Spinal cord (tissue), 9 donors: ENCODE measurements at regions not wholly inside any gene's neighbourhood (a gene's known extent, or its start where the extent isn't known, plus 50 kb on each side); places are given as distances from the start of the nearest gene placed in this dataset.
A peak's percentile ranks its signal among the peaks of the same experiment; 100 is the strongest.

Source experiments
- DNase-seq, 6 donors: peaks; one replicate each; pipeline versions ENCODE4 v3.0.0 to v3.0.0-alpha.2; 2013 to 2015; ENCODE audit warnings: low spot score in 6 of 6, low read depth in 4 of 6
- H3K27ac ChIP-seq: one replicate; pipeline ENCODE4 v1.5.1; 2013; ENCODE audit warnings: low read depth, low read length, control low read depth
- H3K27me3 ChIP-seq: one replicate; pipeline ENCODE4 v1.6.1; 2013; ENCODE audit warnings: low read length; ENCODE audit not compliant: control insufficient read depth, insufficient read depth
- H3K36me3 ChIP-seq: one replicate; pipeline ENCODE4 v1.6.1; 2013; ENCODE audit warnings: low read length; ENCODE audit not compliant: control insufficient read depth, insufficient read depth
- H3K4me1 ChIP-seq: one replicate; pipeline ENCODE4 v1.6.1; 2013; ENCODE audit warnings: low read length; ENCODE audit not compliant: control insufficient read depth, insufficient read depth
- H3K4me3 ChIP-seq: one replicate; pipeline ENCODE4 v1.5.1; 2013; ENCODE audit warnings: low read depth, low read length, control low read depth
- H3K9me3 ChIP-seq: one replicate; pipeline ENCODE4 v1.6.1; 2013; ENCODE audit warnings: low read length; ENCODE audit not compliant: control insufficient read depth, insufficient read depth
- WGBS: methylation state at CpG from one replicate; pipeline ENCODE4 v1.1.5; 2013; ENCODE audit warnings: missing lambda C conversion rate; ENCODE audit not compliant: insufficient coverage; 5-methylcytosine and 5-hydroxymethylcytosine counted together
- donor health status: healthy.

GRCh38 chr5:145345511-145346287 lies 489.4 kb downstream of the PRELID2 start:
- H3K27ac ChIP-seq, result no peak overlapping the region
- H3K27me3 ChIP-seq, result no peaks in the 10 kb centered on the region
- no peak overlapping the region for H3K4me3 ChIP-seq
- no peak for DNase-seq
- H3K9me3 ChIP-seq, result peaks cover 1% of the 10 kb centered on the region
- no CpG with 5 or more reads among the region's 3 CpGs for WGBS
- H3K4me1 ChIP-seq, result no peaks in the 10 kb centered on the region
- H3K36me3 ChIP-seq, result no peaks in the 10 kb centered on the region

DNA sequence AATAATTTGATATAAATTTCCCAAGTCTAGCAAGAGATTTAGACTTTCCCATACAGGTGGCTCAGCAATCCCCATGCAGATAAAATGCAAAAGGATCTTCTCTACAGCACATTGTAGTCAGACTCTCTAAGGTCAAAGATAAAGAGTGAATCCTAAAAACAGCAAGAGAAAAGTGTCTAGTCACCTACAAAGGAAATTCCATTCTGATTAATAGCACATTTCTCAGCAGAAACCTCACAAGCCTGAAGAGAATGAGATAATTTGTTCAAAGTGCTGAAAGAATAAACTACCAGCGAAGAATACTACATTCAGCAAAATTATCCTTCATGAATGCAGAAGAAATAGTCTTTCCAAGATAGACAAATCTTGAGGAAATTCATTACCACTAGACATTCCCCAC lies 493.3 kb downstream of the PRELID2 start:
- peaks cover 1% of the 10 kb centered on the region for H3K9me3 ChIP-seq
- H3K4me1 ChIP-seq, result no peaks in the 10 kb centered on the region
- no peak for DNase-seq
- no peaks in the 10 kb centered on the region for H3K27me3 ChIP-seq
- H3K4me3 ChIP-seq, result no peak overlapping the region
- WGBS, result no CpG with 5 or more reads among the region's 1 CpG
- no peak overlapping the region for H3K27ac ChIP-seq
- H3K36me3 ChIP-seq, result no peaks in the 10 kb centered on the region

GRCh38 chr5:145340099-145340498 lies 495.0 kb downstream of the PRELID2 start:
- Histone ChIP-seq H3K4me3 (no peak overlapping the region), H3K27ac (no peak overlapping the region), H3K36me3 (no peaks in the 10 kb centered on the region), H3K9me3 (peaks cover 1% of the 10 kb centered on the region), H3K4me1 (no peaks in the 10 kb centered on the region), H3K27me3 (no peaks in the 10 kb centered on the region)
- WGBS, result 97% methylated on average over 3 of the region's 3 CpGs
- DNase-seq, result no peak

- H3K4me1 ChIP-seq, result no peaks in the 10 kb centered on the region
- no peak for DNase-seq
- no peak overlapping the region for H3K27ac ChIP-seq
- H3K27me3 ChIP-seq, result no peaks in the 10 kb centered on the region
- H3K9me3 ChIP-seq, result no peaks in the 10 kb centered on the region
- no peaks in the 10 kb centered on the region for H3K36me3 ChIP-seq
- no peak overlapping the region for H3K4me3 ChIP-seq
Measured at GRCh38 chr5:145324767-145325479, 510.2 kb downstream of the PRELID2 start.

DNA sequence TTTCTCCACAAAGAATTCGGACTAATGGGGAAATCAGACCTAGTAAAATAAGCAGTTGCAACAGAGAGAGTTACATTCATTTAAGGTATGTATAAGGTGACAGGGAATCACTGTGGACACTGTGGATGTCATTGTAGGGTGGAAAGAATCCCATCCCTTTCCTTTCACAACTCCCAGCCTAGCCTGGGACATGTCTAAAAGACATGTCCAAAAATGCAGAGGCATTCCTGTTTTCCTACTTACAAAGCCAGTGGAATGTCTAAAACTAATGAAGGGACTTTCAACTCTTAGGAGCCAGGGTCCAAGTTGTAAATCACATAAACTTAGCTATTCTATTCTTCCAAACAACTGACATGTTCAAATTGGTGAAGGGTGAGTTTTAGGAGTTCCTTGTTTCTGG lies 511.0 kb downstream of the PRELID2 start:
- H3K27ac ChIP-seq, result no peak overlapping the region
- no CpG with 5 or more reads among the region's 1 CpG for WGBS

DNA sequence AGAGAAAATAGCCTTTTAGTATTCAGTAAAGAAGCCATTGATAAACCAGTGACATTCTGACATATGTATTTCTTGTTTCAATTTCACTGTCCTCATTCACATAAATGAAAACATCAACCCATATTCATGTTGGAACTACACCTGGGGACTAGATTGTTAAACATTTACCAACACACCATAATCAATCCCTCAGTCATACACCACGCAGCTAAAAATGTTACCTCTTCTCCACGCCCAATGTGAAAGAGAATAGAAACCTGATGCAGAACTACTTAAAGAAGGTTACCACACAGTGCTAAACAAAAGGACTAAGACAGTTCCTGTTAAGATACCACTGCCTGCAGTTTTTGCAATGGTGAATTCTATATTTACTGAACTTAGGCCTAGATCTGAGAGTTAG lies 518.9 kb downstream of the PRELID2 start:
- Histone ChIP-seq H3K27me3 (no peaks in the 10 kb centered on the region), H3K9me3 (no peaks in the 10 kb centered on the region), H3K4me3 (no peak overlapping the region), H3K4me1 (no peaks in the 10 kb centered on the region), H3K36me3 (no peaks in the 10 kb centered on the region), H3K27ac (no peak overlapping the region)
- DNase-seq, result no peak
- WGBS, result no CpG with 5 or more reads among the region's 2 CpGs

More for the DNA sequence above, 511.0 kb downstream of the PRELID2 start:
- no peaks in the 10 kb centered on the region for H3K4me1 ChIP-seq
- H3K27me3 ChIP-seq, result no peaks in the 10 kb centered on the region
- H3K4me3 ChIP-seq, result no peak overlapping the region
- no peaks in the 10 kb centered on the region for H3K36me3 ChIP-seq
- DNase-seq, result no peak
- no peaks in the 10 kb centered on the region for H3K9me3 ChIP-seq

- Histone ChIP-seq H3K27ac (no peak overlapping the region), H3K9me3 (no peaks in the 10 kb centered on the region), H3K27me3 (no peaks in the 10 kb centered on the region), H3K36me3 (no peaks in the 10 kb centered on the region), H3K4me1 (no peaks in the 10 kb centered on the region), H3K4me3 (no peak overlapping the region)
- 82% methylated on average over 1 of the region's 6 CpGs for WGBS
- DNase-seq, result peak in 1 of 6 donors; percentile 56
Measured at GRCh38 chr5:145307866-145308382, 527.2 kb downstream of the PRELID2 start.

- H3K27ac ChIP-seq, result no peak overlapping the region
- no peak for DNase-seq
- no peaks in the 10 kb centered on the region for H3K4me1 ChIP-seq
- no peak overlapping the region for H3K4me3 ChIP-seq
- H3K36me3 ChIP-seq, result no peaks in the 10 kb centered on the region
- no peaks in the 10 kb centered on the region for H3K27me3 ChIP-seq
- H3K9me3 ChIP-seq, result no peaks in the 10 kb centered on the region
- WGBS, result no CpG with 5 or more reads among the region's 1 CpG
Measured at GRCh38 chr5:145295236-145295835, 539.8 kb downstream of the PRELID2 start.

DNA sequence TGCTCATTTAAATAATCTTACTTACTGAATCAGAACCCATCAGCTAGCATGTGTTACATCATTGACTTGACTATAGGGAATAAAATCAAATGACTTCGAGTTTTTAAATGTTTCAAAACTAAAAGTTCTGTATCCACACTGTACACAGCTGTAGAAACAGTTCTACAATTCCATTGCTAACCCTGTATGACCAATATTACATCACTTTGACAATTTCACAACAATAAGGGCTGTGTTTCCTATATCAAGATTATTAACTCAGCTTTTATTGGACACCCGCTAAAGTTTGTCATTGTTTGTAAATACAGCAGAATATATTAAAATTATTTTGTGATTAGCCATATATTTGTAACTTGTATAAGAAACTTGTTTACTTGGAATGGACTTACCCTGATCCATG lies 540.8 kb downstream of the PRELID2 start:
- H3K27ac ChIP-seq, result no peak overlapping the region
- no peaks in the 10 kb centered on the region for H3K27me3 ChIP-seq
- H3K4me3 ChIP-seq, result no peak overlapping the region
- H3K4me1 ChIP-seq, result no peaks in the 10 kb centered on the region
- H3K9me3 ChIP-seq, result no peaks in the 10 kb centered on the region
- WGBS, result no CpG with 5 or more reads among the region's 2 CpGs
- no peak for DNase-seq
- no peaks in the 10 kb centered on the region for H3K36me3 ChIP-seq
